NCI-H2171 (cell line): ENCODE measurements at regions not wholly inside any gene's neighbourhood (a gene's known extent, or its start where the extent isn't known, plus 50 kb on each side); places are given as distances from the start of the nearest gene placed in this dataset.

Experiments
- DNase-seq: peaks from one replicate; lab custom pipeline; 2025; lab: John Stamatoyannopoulos, UW

DNA sequence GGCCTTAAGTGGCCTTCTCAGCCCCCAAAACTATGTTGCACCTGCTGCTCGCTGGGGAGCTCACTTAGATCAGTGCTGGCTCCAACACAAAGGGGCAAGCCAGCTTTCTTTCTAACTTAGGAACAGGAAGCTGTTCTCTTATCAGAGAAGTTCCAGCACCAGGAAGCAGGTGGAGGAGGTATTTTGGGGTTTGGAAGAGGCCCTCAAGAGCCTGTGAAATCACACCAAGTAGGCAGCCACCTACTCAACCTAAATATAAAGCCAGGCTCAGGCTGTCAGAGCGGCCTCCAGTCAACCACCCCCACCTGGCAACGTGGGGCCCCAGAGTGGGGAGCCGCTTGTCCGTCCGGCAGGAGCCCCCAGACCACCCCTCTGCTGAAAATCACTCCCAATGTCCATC lies 152.8 kb downstream of the OLFM1 start:
- no peak for DNase-seq

- DNase-seq = no peak
Observed at GRCh38 chr9:135240871-135241311, 153.4 kb downstream of the OLFM1 start.

- DNase-seq = no peak
Observed at GRCh38 chr9:135241381-135242048, 154.0 kb downstream of the OLFM1 start.

GRCh38 chr9:135242049-135242396 lies 154.6 kb downstream of the OLFM1 start:
- DNase-seq = no peak

DNA sequence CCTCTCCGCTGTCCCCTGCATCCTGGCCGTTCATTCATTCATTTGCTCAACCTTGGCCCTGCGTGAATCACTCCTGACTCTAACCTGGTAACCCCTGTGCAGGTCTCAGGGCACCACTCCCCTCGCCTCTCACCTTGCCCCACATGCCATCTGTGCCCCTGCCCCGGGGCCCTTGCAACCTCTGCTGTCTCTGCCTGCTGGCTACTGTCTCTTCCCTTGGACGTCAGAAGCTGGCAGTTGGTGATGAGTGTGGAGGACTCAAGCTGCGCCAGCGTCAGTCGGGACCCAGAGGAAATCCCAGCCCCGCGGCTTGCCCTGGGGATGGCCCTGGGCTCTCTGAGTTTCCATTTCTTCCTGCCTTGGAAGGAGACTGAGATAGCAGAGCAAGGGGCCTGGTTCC lies 154.9 kb downstream of the OLFM1 start:
- DNase-seq = no peak

DNA sequence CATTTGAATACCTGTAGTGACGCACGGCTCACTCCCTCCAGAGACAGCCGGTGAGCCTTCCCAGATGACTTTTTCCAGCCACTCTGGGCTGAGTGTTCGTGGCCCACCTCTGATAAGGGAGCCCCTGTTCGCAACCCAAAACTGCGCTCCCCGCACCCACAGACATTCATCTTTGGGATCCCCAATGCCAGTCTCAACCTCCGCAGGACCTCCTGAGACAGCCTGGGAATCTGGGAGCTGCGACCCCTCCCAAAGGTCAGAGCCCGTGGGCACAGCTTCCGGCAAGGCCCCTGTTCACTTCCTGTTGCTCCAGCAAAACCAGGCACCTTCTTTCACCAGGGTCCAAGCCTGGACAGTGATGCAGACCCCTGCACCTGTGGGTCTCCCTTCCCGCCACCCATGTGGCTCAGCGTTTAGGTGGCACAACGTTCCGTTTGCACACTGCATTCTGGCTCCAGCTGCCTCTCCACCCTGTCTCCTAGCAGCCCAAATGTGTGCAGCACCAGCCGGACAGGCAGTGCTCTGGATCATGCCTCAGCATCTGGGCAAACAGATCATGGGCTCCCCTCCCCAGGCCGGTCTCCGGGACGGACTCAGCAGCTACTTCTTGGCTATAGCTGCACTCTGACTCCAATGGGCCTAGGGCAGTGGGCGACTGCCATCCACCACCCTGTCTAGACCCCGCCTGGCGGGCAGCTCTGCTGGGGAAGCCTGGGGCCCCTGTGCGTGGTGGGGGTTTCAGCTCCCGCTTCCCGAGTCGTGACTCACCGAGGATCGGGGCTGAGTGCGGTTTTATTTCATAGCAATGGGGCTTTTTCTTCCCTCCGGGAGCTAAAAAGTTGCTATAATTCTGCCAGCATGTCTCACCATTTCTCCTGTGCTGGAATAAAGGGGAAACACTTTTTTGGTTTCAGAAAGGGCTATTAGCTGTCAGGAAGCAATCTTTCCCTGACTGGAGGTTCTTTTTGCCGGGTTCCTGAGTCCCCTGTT lies 156.0 kb downstream of the OLFM1 start:
- DNase-seq = no peak

- peak; percentile 70 for DNase-seq
Observed at GRCh38 chr9:135244271-135245221, 157.1 kb downstream of the OLFM1 start.

DNA sequence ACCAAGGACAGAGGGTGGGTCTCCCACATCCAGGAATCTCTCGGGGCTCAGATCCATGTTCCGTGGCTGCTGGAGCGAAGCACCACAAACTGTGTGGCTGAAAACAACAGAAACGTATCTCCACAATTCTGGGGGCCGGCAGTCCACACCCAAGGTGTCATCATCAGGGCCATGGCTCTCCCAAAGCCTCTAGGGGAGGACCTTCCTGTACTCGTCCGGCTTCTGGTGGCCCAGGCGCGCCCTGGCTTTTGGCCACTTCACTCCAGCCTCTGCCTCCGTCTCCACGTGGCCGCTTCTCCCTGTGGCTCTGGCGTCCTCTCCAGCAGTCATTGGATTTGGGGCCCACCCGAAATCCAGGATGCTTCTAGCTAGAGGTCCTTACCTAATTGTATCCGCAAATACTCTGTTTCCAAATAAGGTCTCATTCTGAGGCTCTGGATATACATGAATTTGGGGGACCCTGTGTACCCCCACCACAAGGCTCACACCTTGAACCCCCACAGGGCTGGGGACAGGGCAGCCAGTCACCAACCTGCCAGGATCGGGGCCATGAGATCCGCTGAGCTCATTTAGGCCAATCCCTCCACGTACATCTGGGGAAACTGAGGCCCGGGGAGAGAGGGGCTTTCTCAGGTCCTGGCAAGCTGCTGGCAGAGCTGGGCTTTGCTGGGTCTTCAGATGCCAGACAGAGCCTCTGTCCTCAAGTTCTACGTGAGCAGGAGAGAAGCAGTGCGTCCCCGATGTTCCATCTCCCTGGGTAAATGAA lies 158.2 kb downstream of the OLFM1 start:
- DNase-seq = no peak

DNA sequence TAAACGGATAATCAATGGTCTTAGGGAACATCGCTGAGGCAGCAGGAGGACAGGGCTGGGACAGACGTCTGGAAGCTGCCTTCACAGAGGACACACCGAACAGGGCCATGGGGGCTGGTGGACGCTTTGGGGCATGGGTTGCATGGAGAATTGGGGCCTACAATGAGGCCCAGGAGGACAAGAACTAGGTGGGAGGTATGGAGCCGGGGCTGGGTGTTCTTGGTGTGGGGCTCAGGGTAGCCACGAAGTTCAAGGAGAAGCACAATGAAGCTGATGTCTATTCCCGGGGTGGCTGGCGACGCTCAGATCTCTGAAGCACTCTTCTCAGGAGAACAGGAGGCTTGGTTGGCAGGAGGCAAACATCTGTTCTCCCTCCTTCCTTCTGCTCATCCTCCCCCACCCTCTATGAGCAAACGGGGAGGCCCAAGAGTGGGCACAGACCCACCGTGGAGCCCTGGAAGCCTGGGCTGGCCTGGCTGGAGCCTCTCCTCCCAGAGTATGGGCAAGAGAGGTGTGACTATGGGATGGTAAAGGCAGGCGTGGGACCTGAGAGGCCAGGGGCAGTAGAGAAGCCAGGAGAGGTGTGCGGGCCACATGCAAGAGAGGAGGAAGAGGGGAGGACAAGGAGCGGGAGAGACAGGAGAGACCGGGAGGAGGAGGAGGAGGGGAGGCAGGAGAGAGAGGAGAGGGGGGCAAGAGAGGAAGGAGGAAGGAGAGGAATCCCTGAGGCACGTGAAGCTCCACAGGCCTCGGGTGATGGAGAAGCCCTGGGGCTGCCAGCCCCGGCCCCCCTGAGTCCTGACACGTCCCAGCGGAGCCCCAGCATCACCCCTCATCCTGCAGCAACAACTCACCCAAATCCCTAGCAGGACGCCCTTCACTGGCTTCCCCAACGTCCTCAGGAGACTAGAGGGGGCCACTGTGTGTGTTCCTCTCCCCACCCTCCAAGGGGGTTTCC lies 159.1 kb downstream of the OLFM1 start:
- peak; percentile 31 for DNase-seq

DNA sequence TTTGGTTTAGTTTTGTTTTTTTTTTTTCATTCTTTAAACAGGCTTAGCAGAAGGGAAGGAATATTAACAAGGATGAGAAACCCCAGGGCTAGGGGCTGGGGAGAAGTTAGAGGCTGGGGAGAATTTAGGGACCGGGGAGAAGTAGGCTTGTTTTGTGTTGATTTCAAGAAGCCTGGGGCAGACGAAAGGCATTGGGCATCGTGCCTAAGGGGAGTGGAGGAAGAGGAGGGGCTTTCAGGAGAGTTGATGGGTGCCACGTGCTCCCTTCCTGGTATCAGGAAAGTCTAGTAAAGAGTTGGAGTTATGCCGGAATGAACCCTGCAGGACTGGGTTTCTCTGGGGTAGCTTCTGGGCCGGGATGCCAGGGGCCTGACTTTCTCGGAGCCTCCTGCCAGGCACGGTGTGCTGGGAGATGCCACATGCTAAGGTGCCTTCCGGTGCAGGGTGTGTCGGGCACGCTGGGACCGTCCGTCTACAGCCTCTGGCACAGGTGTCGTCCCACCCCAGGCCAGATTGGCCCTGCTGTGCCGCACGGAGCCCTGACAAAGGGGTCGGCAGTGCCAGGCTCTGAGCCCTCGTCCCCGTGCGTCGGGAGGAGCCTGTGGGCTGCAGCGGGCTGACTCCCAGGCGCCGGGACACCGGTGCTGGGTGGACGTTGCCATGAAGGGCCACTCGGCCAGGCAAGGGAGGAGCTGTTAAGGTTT lies 159.9 kb downstream of the OLFM1 start:
- DNase-seq = no peak

GRCh38 chr9:135248111-135248510 lies 160.6 kb downstream of the OLFM1 start:
- DNase-seq = no peak

DNA sequence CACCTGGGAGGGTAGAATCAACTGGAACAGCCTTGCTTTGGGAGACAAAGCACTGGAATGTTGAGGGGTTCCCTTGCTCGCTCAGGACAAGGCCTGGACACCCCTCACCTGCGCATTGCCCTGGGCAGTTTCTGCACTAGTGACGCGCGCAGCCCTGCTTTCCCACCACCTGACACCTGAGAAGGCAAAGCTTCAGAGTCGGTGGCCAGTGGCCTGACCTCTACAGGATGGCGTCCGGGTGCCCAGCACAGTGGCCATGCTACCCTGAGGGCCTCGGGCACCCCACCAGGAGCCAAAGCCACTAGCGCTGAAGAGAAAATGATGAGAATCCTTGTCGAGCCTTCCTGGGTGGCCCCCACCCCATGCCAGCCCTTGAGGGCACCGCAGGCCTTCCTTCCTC lies 161.3 kb downstream of the OLFM1 start:
- DNase-seq = no peak

- DNase-seq = no peak
Observed at GRCh38 chr9:135249191-135249590, 161.7 kb downstream of the OLFM1 start.

- DNase-seq = no peak
Observed at GRCh38 chr9:135249711-135250110, 162.2 kb downstream of the OLFM1 start.

DNA sequence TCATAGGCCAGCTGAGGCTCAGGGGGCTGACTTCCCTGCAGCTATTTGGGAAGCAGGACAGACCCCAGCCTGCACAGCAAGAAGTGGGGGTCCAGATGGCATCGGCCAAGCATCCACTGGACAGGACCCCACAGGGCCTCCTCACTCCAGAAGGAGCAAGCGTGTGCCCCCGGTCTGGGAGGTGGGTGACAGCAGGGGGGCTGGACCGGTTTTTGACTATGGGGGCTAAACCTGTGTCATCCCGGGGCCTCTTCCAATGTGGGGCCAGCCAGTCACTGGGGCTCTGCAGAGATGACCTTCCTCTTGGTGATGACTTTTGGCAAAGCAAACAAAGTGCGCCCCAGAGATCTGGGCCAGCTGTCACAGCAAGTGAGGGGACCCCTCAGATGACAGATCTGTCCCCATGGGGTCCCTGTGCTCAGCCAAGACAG lies 163.9 kb downstream of the OLFM1 start:
- DNase-seq = no peak

DNA sequence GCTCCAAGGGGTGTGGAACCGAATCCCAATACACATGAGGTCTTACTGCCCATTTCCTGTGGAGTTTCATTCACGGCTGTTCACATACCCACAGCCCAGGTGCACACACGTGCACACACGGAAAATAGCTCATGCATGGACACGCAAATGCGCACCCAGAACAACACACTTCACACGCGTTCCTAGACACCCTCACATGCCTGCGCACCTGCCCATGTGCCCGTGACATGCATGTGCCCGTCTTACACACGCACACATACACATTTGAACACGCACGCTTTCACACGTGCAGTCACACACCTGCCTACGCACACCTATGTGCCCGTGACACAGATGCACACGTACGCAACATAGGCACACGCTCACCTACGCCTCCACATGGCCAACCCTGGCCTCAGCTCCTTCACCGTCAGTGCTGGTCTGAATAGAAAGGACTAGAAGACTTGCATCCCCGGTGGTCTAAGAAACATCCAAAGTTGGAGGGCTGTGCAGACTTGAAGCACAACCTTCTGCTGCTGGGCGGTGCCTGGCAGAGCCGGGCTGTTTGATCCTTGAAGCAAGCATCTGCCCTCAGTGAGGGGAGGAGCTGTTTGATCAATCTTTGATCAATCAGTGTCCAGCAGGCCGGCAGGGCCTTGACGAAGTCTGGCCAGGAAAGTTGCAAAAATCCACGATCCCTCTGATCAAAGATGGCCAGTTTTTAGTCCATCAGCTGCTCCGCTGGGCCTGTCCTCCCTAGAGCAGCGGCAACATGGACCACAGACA lies 164.7 kb downstream of the OLFM1 start:
- no peak for DNase-seq

- no peak for DNase-seq
Observed at GRCh38 chr9:135252980-135253304, 165.5 kb downstream of the OLFM1 start.

- DNase-seq = no peak
Observed at GRCh38 chr9:135253305-135254004, 166.0 kb downstream of the OLFM1 start.
